K562 (cell line): ENCODE measurements at regions not wholly inside any gene's neighbourhood (a gene's known extent, or its start where the extent isn't known, plus 50 kb on each side); places are given as distances from the start of the nearest gene placed in this dataset.

Source experiments
- ATAC-seq: fragments of 200-7000 bp; cut with Tn5 transposase; 3 replicates; pipeline ENCODE4 v1.9.1; 2020; ENCODE audit warnings: moderate library complexity
- BruUV-seq: library from RNA; stranded (reverse); fragments of 400-500 nt; replicated peaks from 2 replicates; lab custom pipeline; 2021; lab: Mats Ljungman, UMichigan
- CTCF ChIA-PET: fragments of 300-600 bp; formaldehyde crosslinking; extraction: SDS; loops from one replicate; lab custom pipeline; 2021; ENCODE audit warnings: low intra/inter-chr PET ratio; lab: Yijun Ruan, JAX
- POLR2A ChIA-PET: fragments of 300-600, 350-650 bp; sonication (Branson Sonifier 250); formaldehyde crosslinking; extraction: SDS; loops from one replicate; lab custom pipeline; 2021; ENCODE audit warnings: antibody characterized with exemption, inconsistent platforms; lab: Yijun Ruan, JAX
- DNase-seq, 4 experiments: peaks; one replicate each; pipeline versions ENCODE4 v3.0.0 to v3.0.0-alpha.2; 2011 to 2018; ENCODE audit warnings: low spot score in 3 of 4, mixed read lengths in 3 of 4; ENCODE audit errors: extremely low read depth in 1 of 4
- FAIRE-seq: peaks from 2 replicates; lab custom pipeline; 2011; peaks lifted over from hg19 to GRCh38; lab: Jason Lieb, UNC
- H2AFZ ChIP-seq: 2 replicates; pipeline ENCODE4 v1.6.0; 2011; ENCODE audit warnings: low read depth, low read length, control low read depth, inconsistent platforms
- H3K27ac ChIP-seq: fragments of 200-600 bp; 3 replicates; pipeline ENCODE4 v1.8.0; 2011; ENCODE audit warnings: low read depth, mild to moderate bottlenecking, control low read depth, inconsistent platforms, low read length, moderate library complexity, mixed read lengths; ENCODE audit errors: extremely low read depth
- H3K27me3 ChIP-seq, 2 experiments: fragments of 300-600 bp in 1 of 2; 2 replicates in 1 of 2; 3 replicates in 1 of 2; pipeline versions ENCODE4 v1.6.0 to v1.8.0; 2011; ENCODE audit warnings: inconsistent platforms in 2 of 2, low read length in 2 of 2, mild to moderate bottlenecking in 1 of 2, mixed read lengths in 1 of 2, moderate library complexity in 1 of 2; ENCODE audit not compliant: control insufficient read depth in 2 of 2, insufficient read depth in 2 of 2
- H3K36me3 ChIP-seq: fragments of 300-600 bp; 3 replicates; pipeline ENCODE4 v1.8.0; 2011; ENCODE audit warnings: mild to moderate bottlenecking, low read length, inconsistent platforms; ENCODE audit not compliant: control insufficient read depth, insufficient read depth
- H3K4me1 ChIP-seq, 2 experiments: fragments of 200-600 bp in 1 of 2; replicated peaks in 1 of 2; 2 replicates in 1 of 2; 3 replicates in 1 of 2; pipeline versions ENCODE4 v1.5.1 to v1.8.0; 2011; ENCODE audit warnings: inconsistent platforms in 2 of 2, low read length in 2 of 2, mild to moderate bottlenecking in 1 of 2, mixed read lengths in 1 of 2, moderate library complexity in 1 of 2; ENCODE audit not compliant: control insufficient read depth in 2 of 2, insufficient read depth in 2 of 2
- H3K4me2 ChIP-seq: 2 replicates; pipeline ENCODE4 v1.6.1; 2011; ENCODE audit warnings: low read length, control low read depth, inconsistent platforms, mixed read lengths; ENCODE audit not compliant: insufficient read depth
- H3K4me3 ChIP-seq: fragments of 200-600 bp; sonication (generic), shearing (Covaris generic); 2 replicates; pipeline ENCODE4 v1.5.1; 2016; ENCODE audit warnings: control low read depth, inconsistent platforms
- H3K79me2 ChIP-seq: fragments of 200-600 bp; 3 replicates; pipeline ENCODE4 v1.8.0; 2011; ENCODE audit warnings: low read length, inconsistent platforms; ENCODE audit not compliant: control insufficient read depth, insufficient read depth
- H3K9ac ChIP-seq, 2 experiments: 2 replicates each; pipeline versions ENCODE4 v1.6.0 to v1.6.1; 2011; ENCODE audit warnings: low read depth in 2 of 2, low read length in 2 of 2, control low read depth in 1 of 2, inconsistent platforms in 1 of 2, mild to moderate bottlenecking in 1 of 2, mixed read lengths in 1 of 2; ENCODE audit not compliant: insufficient read depth in 1 of 2
- H3K9me1 ChIP-seq: one replicate; pipeline ENCODE4 v1.6.0; 2011; ENCODE audit warnings: inconsistent platforms, mild to moderate bottlenecking, low read length, moderate library complexity; ENCODE audit not compliant: control insufficient read depth, insufficient read depth
- H3K9me3 ChIP-seq: replicated peaks from 2 replicates; pipeline ENCODE4 v1.5.1; 2011; ENCODE audit warnings: low read depth, low read length, inconsistent platforms; ENCODE audit not compliant: control insufficient read depth, insufficient read depth
- H4K20me1 ChIP-seq: replicated peaks from 2 replicates; pipeline ENCODE4 v1.6.1; 2011; ENCODE audit warnings: low read length, inconsistent platforms, mixed read lengths; ENCODE audit not compliant: control insufficient read depth, insufficient read depth
- CBFA2T3 ChIP-seq: fragments of 450-650 bp; IDR thresholded peaks from 2 replicates; pipeline ENCODE4 v1.6.1; 2017
- EP300 ChIP-seq: IDR thresholded peaks from 2 replicates; pipeline ENCODE4 v1.6.1; 2012; ENCODE audit warnings: low read length, improper control_type of control experiment
- FOXP1 ChIP-seq: sonication (generic); formaldehyde crosslinking; IDR thresholded peaks from 2 replicates; pipeline ENCODE4 v1.8.0; 2022; ENCODE audit warnings: mild to moderate bottlenecking, missing genetic modification reagents
- GABPA ChIP-seq: fragments of 200-800 bp; sonication (Bioruptor generic); conservative IDR thresholded peaks from 2 replicates; pipeline ENCODE4 v1.6.1; 2016; ENCODE audit warnings: low read depth, missing genetic modification characterization, missing compliant biosample characterization
- RCOR1 ChIP-seq, 2 experiments: IDR thresholded peaks; 2 replicates each; pipeline ENCODE4 v1.6.1; 2012; ENCODE audit warnings: low read depth in 2 of 2, low read length in 2 of 2, borderline replicate concordance in 1 of 2, improper control_type of control experiment in 1 of 2
- SIRT6 ChIP-seq: IDR thresholded peaks from one replicate; pipeline ENCODE4 v1.6.1; 2012; ENCODE audit warnings: low read depth, mild to moderate bottlenecking, control low read depth, inconsistent platforms, low read length, moderate library complexity
- TCF3 ChIP-seq: sonication (generic); formaldehyde crosslinking; IDR thresholded peaks from 2 replicates; pipeline ENCODE4 v1.4.0; 2020; ENCODE audit warnings: mild to moderate bottlenecking, missing genetic modification reagents
- WGBS: fragments of 100-300 bp; shearing (Covaris generic); methylation state at CpG from one replicate; pipeline ENCODE4 v1.1.6; 2016; ENCODE audit warnings: low coverage, mixed read lengths; ENCODE audit not compliant: insufficient coverage; ENCODE audit errors: missing lambda C conversion rate; 5-methylcytosine and 5-hydroxymethylcytosine counted together
- in situ Hi-C: fragments of 300-500 bp; cut with MboI; formaldehyde crosslinking; loops from 4 replicates; pipeline ENCODE4 v1.15.0; 2018; ENCODE audit warnings: inconsistent platforms, mixed read lengths
- intact Hi-C: fragments of 100-400 bp; cut with micrococcal nuclease; formaldehyde crosslinking; loops from 2 replicates; pipeline ENCODE4 v1.14.2; 2022
- TF ChIP-seq, protein P1 (sequence below): fragments of 250-450 bp; sonication (Bioruptor Pico); IDR thresholded peaks from 2 replicates; pipeline ENCODE4 v1.9.0; 2021; ENCODE audit warnings: mild to moderate bottlenecking, inconsistent platforms
- TF ChIP-seq, protein P2 (sequence below): fragments of 450-650 bp; IDR thresholded peaks from 2 replicates; pipeline ENCODE4 v1.6.1; 2016

DNA sequence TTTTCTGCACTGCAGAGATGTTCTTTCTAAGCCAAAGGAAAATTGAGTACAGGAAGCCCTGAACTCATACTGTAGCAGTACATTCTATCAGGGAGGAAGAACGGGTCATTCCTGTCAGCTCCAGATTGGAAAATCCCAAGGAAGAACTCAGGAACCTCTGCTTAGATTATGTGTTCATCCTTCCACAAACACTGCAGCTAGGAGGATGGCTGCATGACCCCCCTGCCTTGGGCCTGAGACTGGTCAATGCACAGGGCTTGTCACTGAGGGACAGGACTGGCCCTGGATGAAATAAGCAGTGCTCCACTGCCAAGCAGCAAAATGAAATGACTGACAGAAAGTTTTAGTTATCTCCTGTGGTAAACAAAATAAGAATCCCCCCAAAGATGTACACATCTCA, 1406.8 kb upstream of the TMEM132C start (continued):
- TF ChIP-seq, protein P1, sequence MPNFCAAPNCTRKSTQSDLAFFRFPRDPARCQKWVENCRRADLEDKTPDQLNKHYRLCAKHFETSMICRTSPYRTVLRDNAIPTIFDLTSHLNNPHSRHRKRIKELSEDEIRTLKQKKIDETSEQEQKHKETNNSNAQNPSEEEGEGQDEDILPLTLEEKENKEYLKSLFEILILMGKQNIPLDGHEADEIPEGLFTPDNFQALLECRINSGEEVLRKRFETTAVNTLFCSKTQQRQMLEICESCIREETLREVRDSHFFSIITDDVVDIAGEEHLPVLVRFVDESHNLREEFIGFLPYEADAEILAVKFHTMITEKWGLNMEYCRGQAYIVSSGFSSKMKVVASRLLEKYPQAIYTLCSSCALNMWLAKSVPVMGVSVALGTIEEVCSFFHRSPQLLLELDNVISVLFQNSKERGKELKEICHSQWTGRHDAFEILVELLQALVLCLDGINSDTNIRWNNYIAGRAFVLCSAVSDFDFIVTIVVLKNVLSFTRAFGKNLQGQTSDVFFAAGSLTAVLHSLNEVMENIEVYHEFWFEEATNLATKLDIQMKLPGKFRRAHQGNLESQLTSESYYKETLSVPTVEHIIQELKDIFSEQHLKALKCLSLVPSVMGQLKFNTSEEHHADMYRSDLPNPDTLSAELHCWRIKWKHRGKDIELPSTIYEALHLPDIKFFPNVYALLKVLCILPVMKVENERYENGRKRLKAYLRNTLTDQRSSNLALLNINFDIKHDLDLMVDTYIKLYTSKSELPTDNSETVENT (CRISPR knock-in tag): no peak

GRCh38 chr12:126862500-126862899, 1404.5 kb upstream of the TMEM132C start:
- Histone ChIP-seq H3K4me2 (no peak overlapping the region), H3K4me3 (no peak overlapping the region), H4K20me1 (no peaks in the 10 kb centered on the region), H3K79me2 (no peaks in the 10 kb centered on the region), H2AFZ (no peak overlapping the region), H3K4me1 (peaks cover 0 to 2% of the 10 kb centered on the region in 2 experiments; a peak in 1 of 5 replicates), H3K9me3 (peaks cover 3% of the 10 kb centered on the region; the same call in 1 of the 2 replicates), H3K27me3 (no peaks in the 10 kb centered on the region), H3K27ac (no peak overlapping the region), H3K9me1 (no peaks in the 10 kb centered on the region), H3K36me3 (no peaks in the 10 kb centered on the region), H3K9ac (no peak overlapping the region)
- ChIA-PET POLR2A (no interaction called here), CTCF (no interaction called here)
- 4% methylated on average over 4 of the region's 4 CpGs for WGBS
- intact Hi-C loops: no loop called here
- BruUV-seq: no TSS peak
- FAIRE-seq (no peak), DNase-seq (peak in 2 of 4 experiments; percentile 14 to 45), ATAC-seq (peak; percentile 65)
- in situ Hi-C loops: no loop called here
- 0 out of 4 replicates have a peak, but pooled peaks of 1 of the 2 experiments have one; percentile 7 for TF ChIP-seq RCOR1 (IDR thresholded peaks at IDR 0.05; ENCODE audit: borderline replicate concordance in 1 of 2, low read depth in 2 of 2, low read length in 2 of 2)
- no peak for TF ChIP-seq GABPA (tag)
- TF ChIP-seq CBFA2T3: peak; percentile 35; the same call in 1 of the 2 replicates
- TF ChIP-seq, protein P2, sequence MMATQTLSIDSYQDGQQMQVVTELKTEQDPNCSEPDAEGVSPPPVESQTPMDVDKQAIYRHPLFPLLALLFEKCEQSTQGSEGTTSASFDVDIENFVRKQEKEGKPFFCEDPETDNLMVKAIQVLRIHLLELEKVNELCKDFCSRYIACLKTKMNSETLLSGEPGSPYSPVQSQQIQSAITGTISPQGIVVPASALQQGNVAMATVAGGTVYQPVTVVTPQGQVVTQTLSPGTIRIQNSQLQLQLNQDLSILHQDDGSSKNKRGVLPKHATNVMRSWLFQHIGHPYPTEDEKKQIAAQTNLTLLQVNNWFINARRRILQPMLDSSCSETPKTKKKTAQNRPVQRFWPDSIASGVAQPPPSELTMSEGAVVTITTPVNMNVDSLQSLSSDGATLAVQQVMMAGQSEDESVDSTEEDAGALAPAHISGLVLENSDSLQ: peak; percentile 27; the same call in 1 of the 2 replicates
- TF ChIP-seq FOXP1: no peak
- peak; percentile 22; the same call in 1 of the 2 replicates for TF ChIP-seq EP300
- peak; percentile 28; the same call in 1 of the 2 replicates for TF ChIP-seq TCF3 (CRISPR knock-in tag)
- no peak for TF ChIP-seq SIRT6
